ENCODE measurements at regions not wholly inside any gene's neighbourhood (a gene's known extent, or its start where the extent isn't known, plus 50 kb on each side); places are given as distances from the start of the nearest gene placed in this dataset.

GRCh38 chr5:107023732-107024131 is 647.0 kb downstream of the EFNA5 start:
- Mint-ChIP-seq H3K9me3 (no peaks in the 10 kb centered on the region), H3K27ac (no peak overlapping the region), H3K27me3 (no peaks in the 10 kb centered on the region), H3K4me1 (no peaks in the 10 kb centered on the region), H3K4me3 (no peak overlapping the region), H3K36me3 (ENCODE audit: low read depth) (no peaks in the 10 kb centered on the region)
- ATAC-seq (ENCODE audit: low read depth) (no peak), DNase-seq (no peak)
- TF ChIP-seq CTCF (IDR thresholded peaks at IDR 0.05): no peak
- ChIA-PET POLR2A (no interaction called here), CTCF (no interaction called here)
- intact Hi-C loops (cut with micrococcal nuclease): no loop called here

GRCh38 chr5:107021575-107021974 is 649.2 kb downstream of the EFNA5 start:
- no peak overlapping the region for H3K27ac Mint-ChIP-seq
- no peaks in the 10 kb centered on the region for H3K36me3 Mint-ChIP-seq (ENCODE audit: low read depth)
- DNase-seq (no peak), ATAC-seq (ENCODE audit: low read depth) (no peak)
- ChIA-PET CTCF (no interaction called here), POLR2A (no interaction called here)
- intact Hi-C loops (cut with micrococcal nuclease): no loop called here
- no peaks in the 10 kb centered on the region for H3K9me3 Mint-ChIP-seq
- no peaks in the 10 kb centered on the region for H3K4me1 Mint-ChIP-seq
- H3K4me3 Mint-ChIP-seq: no peak overlapping the region
- H3K27me3 Mint-ChIP-seq: no peaks in the 10 kb centered on the region
- TF ChIP-seq CTCF (IDR thresholded peaks at IDR 0.05): no peak

GRCh38 chr5:107020626-107021025 is 650.1 kb downstream of the EFNA5 start:
- ChIA-PET CTCF (no interaction called here), POLR2A (no interaction called here)
- no peaks in the 10 kb centered on the region for H3K4me1 Mint-ChIP-seq
- TF ChIP-seq CTCF (IDR thresholded peaks at IDR 0.05): no peak
- intact Hi-C loops (cut with micrococcal nuclease): no loop called here
- ATAC-seq (ENCODE audit: low read depth) (no peak), DNase-seq (no peak)
- H3K36me3 Mint-ChIP-seq (ENCODE audit: low read depth): no peaks in the 10 kb centered on the region
- no peak overlapping the region for H3K4me3 Mint-ChIP-seq
- H3K9me3 Mint-ChIP-seq: no peaks in the 10 kb centered on the region
- no peak overlapping the region for H3K27ac Mint-ChIP-seq
- no peaks in the 10 kb centered on the region for H3K27me3 Mint-ChIP-seq

GRCh38 chr5:107017616-107018015 is 653.1 kb downstream of the EFNA5 start:
- no peak for ATAC-seq (ENCODE audit: low read depth)
- H3K36me3 Mint-ChIP-seq (ENCODE audit: low read depth): no peaks in the 10 kb centered on the region

GRCh38 chr5:107012371-107012770 is 658.4 kb downstream of the EFNA5 start:
- no peaks in the 10 kb centered on the region for H3K4me1 Mint-ChIP-seq
- ATAC-seq (ENCODE audit: low read depth) (no peak), DNase-seq (no peak)
- ChIA-PET CTCF (no interaction called here), POLR2A (no interaction called here)
- peaks cover 7% of the 10 kb centered on the region for H3K9me3 Mint-ChIP-seq
- no peaks in the 10 kb centered on the region for H3K36me3 Mint-ChIP-seq (ENCODE audit: low read depth)
- no peak overlapping the region for H3K27ac Mint-ChIP-seq
- no peak for TF ChIP-seq CTCF (IDR thresholded peaks at IDR 0.05)
- no peak overlapping the region for H3K4me3 Mint-ChIP-seq
- H3K27me3 Mint-ChIP-seq: no peaks in the 10 kb centered on the region
- intact Hi-C loops (cut with micrococcal nuclease): no loop called here

More at GRCh38 chr5:107017616-107018015, 653.1 kb downstream of the EFNA5 start:
- POLR2A ChIA-PET: no interaction called here
- TF ChIP-seq CTCF (IDR thresholded peaks at IDR 0.05): no peak
- no peak overlapping the region for H3K27ac Mint-ChIP-seq
- intact Hi-C loops (cut with micrococcal nuclease): no loop called here
- H3K4me3 Mint-ChIP-seq: no peak overlapping the region
- peaks cover 2% of the 10 kb centered on the region for H3K9me3 Mint-ChIP-seq
- no peak for DNase-seq
- no peaks in the 10 kb centered on the region for H3K4me1 Mint-ChIP-seq
- CTCF ChIA-PET: no interaction called here
- H3K27me3 Mint-ChIP-seq: no peaks in the 10 kb centered on the region

Measured in activated B cell treated with CpG ODN at 0.5 μM for 24 hours (primary cell).